ENCODE measurements at regions not wholly inside any gene's neighbourhood (a gene's known extent, or its start where the extent isn't known, plus 50 kb on each side); places are given as distances from the start of the nearest gene placed in this dataset.

GRCh38 chr14:98290596-98290995 lies 981.4 kb downstream of the BCL11B start:
- no peak for TF ChIP-seq POLR2AphosphoS5 (IDR thresholded peaks at IDR 0.05; ENCODE audit: low read depth)
- TF ChIP-seq, protein P1, sequence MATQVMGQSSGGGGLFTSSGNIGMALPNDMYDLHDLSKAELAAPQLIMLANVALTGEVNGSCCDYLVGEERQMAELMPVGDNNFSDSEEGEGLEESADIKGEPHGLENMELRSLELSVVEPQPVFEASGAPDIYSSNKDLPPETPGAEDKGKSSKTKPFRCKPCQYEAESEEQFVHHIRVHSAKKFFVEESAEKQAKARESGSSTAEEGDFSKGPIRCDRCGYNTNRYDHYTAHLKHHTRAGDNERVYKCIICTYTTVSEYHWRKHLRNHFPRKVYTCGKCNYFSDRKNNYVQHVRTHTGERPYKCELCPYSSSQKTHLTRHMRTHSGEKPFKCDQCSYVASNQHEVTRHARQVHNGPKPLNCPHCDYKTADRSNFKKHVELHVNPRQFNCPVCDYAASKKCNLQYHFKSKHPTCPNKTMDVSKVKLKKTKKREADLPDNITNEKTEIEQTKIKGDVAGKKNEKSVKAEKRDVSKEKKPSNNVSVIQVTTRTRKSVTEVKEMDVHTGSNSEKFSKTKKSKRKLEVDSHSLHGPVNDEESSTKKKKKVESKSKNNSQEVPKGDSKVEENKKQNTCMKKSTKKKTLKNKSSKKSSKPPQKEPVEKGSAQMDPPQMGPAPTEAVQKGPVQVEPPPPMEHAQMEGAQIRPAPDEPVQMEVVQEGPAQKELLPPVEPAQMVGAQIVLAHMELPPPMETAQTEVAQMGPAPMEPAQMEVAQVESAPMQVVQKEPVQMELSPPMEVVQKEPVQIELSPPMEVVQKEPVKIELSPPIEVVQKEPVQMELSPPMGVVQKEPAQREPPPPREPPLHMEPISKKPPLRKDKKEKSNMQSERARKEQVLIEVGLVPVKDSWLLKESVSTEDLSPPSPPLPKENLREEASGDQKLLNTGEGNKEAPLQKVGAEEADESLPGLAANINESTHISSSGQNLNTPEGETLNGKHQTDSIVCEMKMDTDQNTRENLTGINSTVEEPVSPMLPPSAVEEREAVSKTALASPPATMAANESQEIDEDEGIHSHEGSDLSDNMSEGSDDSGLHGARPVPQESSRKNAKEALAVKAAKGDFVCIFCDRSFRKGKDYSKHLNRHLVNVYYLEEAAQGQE (IDR thresholded peaks at IDR 0.05; ENCODE audit: insufficient replicate concordance, low read depth): no peak
